ENCODE measurements at regions not wholly inside any gene's neighbourhood (a gene's known extent, or its start where the extent isn't known, plus 50 kb on each side); places are given as distances from the start of the nearest gene placed in this dataset.

GRCh38 chr12:11963841-11964471 is 106.8 kb upstream of the BCL2L14 start:
- DNase-seq (ENCODE audit: low spot score in 2 of 2, unreplicated experiment in 2 of 2): no peak
- no peak for TF ChIP-seq CTCF (IDR thresholded peaks at IDR 0.05; ENCODE audit: unreplicated experiment)
- H3K9me3 Mint-ChIP-seq: no peaks in the 10 kb centered on the region
- no peak overlapping the region for H3K27ac Mint-ChIP-seq
- no peak overlapping the region for H3K4me3 Mint-ChIP-seq
- H3K4me1 Mint-ChIP-seq: no peaks in the 10 kb centered on the region
- no peaks in the 10 kb centered on the region for H3K27me3 Mint-ChIP-seq (ENCODE audit: low read depth)
- H3K36me3 Mint-ChIP-seq: no peaks in the 10 kb centered on the region

GRCh38 chr12:11965258-11965910 is 105.4 kb upstream of the BCL2L14 start:
- H3K27ac Mint-ChIP-seq: no peak overlapping the region
- TF ChIP-seq CTCF (IDR thresholded peaks at IDR 0.05; ENCODE audit: unreplicated experiment): no peak
- H3K27me3 Mint-ChIP-seq (ENCODE audit: low read depth): no peaks in the 10 kb centered on the region
- H3K9me3 Mint-ChIP-seq: no peaks in the 10 kb centered on the region
- no peak overlapping the region for H3K4me3 Mint-ChIP-seq
- H3K36me3 Mint-ChIP-seq: no peaks in the 10 kb centered on the region
- no peak for DNase-seq (ENCODE audit: low spot score in 2 of 2, unreplicated experiment in 2 of 2)
- no peaks in the 10 kb centered on the region for H3K4me1 Mint-ChIP-seq

GRCh38 chr12:11967376-11968047 is 103.2 kb upstream of the BCL2L14 start:
- Mint-ChIP-seq H3K27ac (no peak overlapping the region), H3K9me3 (no peaks in the 10 kb centered on the region), H3K4me3 (no peak overlapping the region), H3K36me3 (no peaks in the 10 kb centered on the region), H3K27me3 (ENCODE audit: low read depth) (no peaks in the 10 kb centered on the region), H3K4me1 (no peaks in the 10 kb centered on the region)
- DNase-seq (ENCODE audit: low spot score in 2 of 2, unreplicated experiment in 2 of 2): no peak
- no peak for TF ChIP-seq CTCF (IDR thresholded peaks at IDR 0.05; ENCODE audit: unreplicated experiment)

GRCh38 chr12:11968048-11968383 is 102.7 kb upstream of the BCL2L14 start:
- H3K27me3 Mint-ChIP-seq (ENCODE audit: low read depth): no peaks in the 10 kb centered on the region
- no peak for DNase-seq (ENCODE audit: low spot score in 2 of 2, unreplicated experiment in 2 of 2)
- H3K4me1 Mint-ChIP-seq: no peaks in the 10 kb centered on the region
- no peak overlapping the region for H3K27ac Mint-ChIP-seq
- H3K4me3 Mint-ChIP-seq: no peak overlapping the region
- no peak for TF ChIP-seq CTCF (IDR thresholded peaks at IDR 0.05; ENCODE audit: unreplicated experiment)
- H3K9me3 Mint-ChIP-seq: no peaks in the 10 kb centered on the region
- H3K36me3 Mint-ChIP-seq: no peaks in the 10 kb centered on the region

- Mint-ChIP-seq H3K27me3 (ENCODE audit: low read depth) (no peaks in the 10 kb centered on the region), H3K27ac (no peak overlapping the region)
Measured at GRCh38 chr12:11968516-11968915, 102.2 kb upstream of the BCL2L14 start.

More at GRCh38 chr12:11968516-11968915, 102.2 kb upstream of the BCL2L14 start:
- no peak for DNase-seq (ENCODE audit: low spot score in 2 of 2, unreplicated experiment in 2 of 2)
- Mint-ChIP-seq H3K9me3 (no peaks in the 10 kb centered on the region), H3K36me3 (no peaks in the 10 kb centered on the region), H3K4me1 (no peaks in the 10 kb centered on the region), H3K4me3 (no peak overlapping the region)
- TF ChIP-seq CTCF (IDR thresholded peaks at IDR 0.05; ENCODE audit: unreplicated experiment): no peak
